SK-N-SH (cell line): ENCODE measurements at regions not wholly inside any gene's neighbourhood (a gene's known extent, or its start where the extent isn't known, plus 50 kb on each side); places are given as distances from the start of the nearest gene placed in this dataset.

Source experiments
- CTCF ChIA-PET: fragments of 300-600, 350-600 bp; formaldehyde crosslinking; extraction: SDS; loops from one replicate; lab custom pipeline; 2021; lab: Yijun Ruan, JAX
- POLR2A ChIA-PET: fragments of 350-600 bp; sonication (Branson Sonifier 250); formaldehyde crosslinking; extraction: SDS; loops from one replicate; lab custom pipeline; 2020; ENCODE audit warnings: antibody characterized with exemption, inconsistent platforms; lab: Yijun Ruan, JAX
- DNase-seq: peaks from one replicate; pipeline ENCODE4 v3.0.0; 2012
- H2AFZ ChIP-seq: fragments of 200-600 bp; sonication (generic); 2 replicates; pipeline ENCODE4 v1.8.1; 2016; ENCODE audit warnings: antibody characterized with exemption, mild to moderate bottlenecking, low read depth
- H3F3A ChIP-seq: fragments of 200-600 bp; sonication (generic); replicated peaks from 2 replicates; pipeline ENCODE3; 2016; ENCODE audit warnings: antibody characterized with exemption, mild to moderate bottlenecking; ENCODE audit not compliant: insufficient read depth
- H3K27ac ChIP-seq, 2 experiments: fragments of 200-500 bp in 1 of 2; fragments of 200-600 bp in 1 of 2; sonication (Bioruptor generic) in 1 of 2; sonication (generic), shearing (Covaris generic) in 1 of 2; 2 replicates each; pipeline versions ENCODE4 v1.5.1 to v1.6.1; 2014 to 2016; ENCODE audit warnings: low read depth in 2 of 2, inconsistent platforms in 1 of 2, low read length in 1 of 2, mild to moderate bottlenecking in 1 of 2, mixed read lengths in 1 of 2
- H3K27me3 ChIP-seq: fragments of 200-600 bp; sonication (generic), shearing (Covaris generic); 2 replicates; pipeline ENCODE4 v1.6.1; 2016; ENCODE audit warnings: mixed run types; ENCODE audit not compliant: insufficient read depth
- H3K36me3 ChIP-seq, 2 experiments: fragments of 200-500 bp in 1 of 2; fragments of 200-600 bp in 1 of 2; sonication (Bioruptor generic) in 1 of 2; sonication (generic) in 1 of 2; replicated peaks in 1 of 2; 2 replicates each; pipeline versions ENCODE3 to v1.5.1; 2014 to 2016; ENCODE audit warnings: low read length in 1 of 2, mild to moderate bottlenecking in 1 of 2; ENCODE audit not compliant: insufficient read depth in 2 of 2, control insufficient read depth in 1 of 2
- H3K4me1 ChIP-seq, 2 experiments: fragments of 200-500 bp in 1 of 2; fragments of 200-600 bp in 1 of 2; sonication (Bioruptor generic) in 1 of 2; sonication (generic), shearing (Covaris generic) in 1 of 2; 2 replicates each; pipeline versions ENCODE4 v1.5.1 to v1.6.1; 2014 to 2016; ENCODE audit warnings: low read depth in 1 of 2, low read length in 1 of 2, mixed run types in 1 of 2; ENCODE audit not compliant: insufficient read depth in 2 of 2, control insufficient read depth in 1 of 2
- H3K4me2 ChIP-seq: fragments of 200-600 bp; sonication (generic), shearing (Covaris generic); 2 replicates; pipeline ENCODE4 v1.6.1; 2017; ENCODE audit warnings: mixed run types
- H3K4me3 ChIP-seq, 2 experiments: fragments of 200-500 bp in 1 of 2; fragments of 200-600 bp in 1 of 2; sonication (Bioruptor generic) in 1 of 2; sonication (generic), shearing (Covaris generic) in 1 of 2; 2 replicates each; pipeline versions ENCODE4 v1.5.1 to v1.8.1; 2014 to 2016; ENCODE audit warnings: low read depth in 2 of 2, inconsistent platforms in 1 of 2, low read length in 1 of 2, mild to moderate bottlenecking in 1 of 2, mixed read lengths in 1 of 2, moderate library complexity in 1 of 2
- H3K79me2 ChIP-seq: fragments of 200-600 bp; sonication (generic); 2 replicates; pipeline ENCODE4 v1.8.1; 2017; ENCODE audit warnings: mild to moderate bottlenecking; ENCODE audit not compliant: insufficient read depth
- H3K9ac ChIP-seq: fragments of 200-600 bp; sonication (generic); 2 replicates; pipeline ENCODE4 v1.6.1; 2017; ENCODE audit warnings: mixed run types
- H3K9me2 ChIP-seq: fragments of 200-600 bp; sonication (generic); 2 replicates; pipeline ENCODE4 v1.6.1; 2017; ENCODE audit warnings: mixed run types
- H3K9me3 ChIP-seq: fragments of 200-600 bp; sonication (generic); 2 replicates; pipeline ENCODE4 v1.6.1; 2017; ENCODE audit warnings: mixed run types, mild to moderate bottlenecking, moderate library complexity
- H4K20me1 ChIP-seq: fragments of 200-600 bp; sonication (generic); 2 replicates; pipeline ENCODE4 v1.6.1; 2017; ENCODE audit warnings: mild to moderate bottlenecking, mixed run types; ENCODE audit not compliant: insufficient read depth
- GATA2 ChIP-seq: sonication (generic); formaldehyde crosslinking; IDR thresholded peaks from 2 replicates; pipeline ENCODE4 v1.5.0; 2020; ENCODE audit warnings: mild to moderate bottlenecking, missing genetic modification reagents
- JUND ChIP-seq: IDR thresholded peaks from 2 replicates; pipeline ENCODE4 v1.4.0; 2012
- PBX3 ChIP-seq: IDR thresholded peaks from 2 replicates; pipeline ENCODE4; 2012
- TAF1 ChIP-seq: IDR thresholded peaks from 2 replicates; pipeline ENCODE4 v1.6.1; 2012; ENCODE audit warnings: low read depth, mild to moderate bottlenecking, low read length, moderate library complexity, borderline replicate concordance
- USF1 ChIP-seq: IDR thresholded peaks from 2 replicates; pipeline ENCODE4 v1.4.0; 2012; ENCODE audit warnings: low read depth, borderline replicate concordance
- YY1 ChIP-seq: IDR thresholded peaks from 2 replicates; pipeline ENCODE4 v1.4.0; 2012; ENCODE audit warnings: low read depth, mild to moderate bottlenecking
- WGBS: methylation state at CpG from one replicate; pipeline ENCODE4 v1.1.6; 2017; ENCODE audit warnings: low lambda C conversion rate; 5-methylcytosine and 5-hydroxymethylcytosine counted together

GRCh38 chr9:30796764-30797163, 1587.7 kb upstream of the ACO1 start:
- 77% methylated on average over 1 of the region's 1 CpG for WGBS
- Histone ChIP-seq H3K9ac (no peak overlapping the region), H4K20me1 (no peaks in the 10 kb centered on the region), H3F3A (no peaks in the 10 kb centered on the region), H3K4me2 (no peak overlapping the region), H3K36me3 (no peaks in the 10 kb centered on the region), H3K27ac (no peak overlapping the region), H3K79me2 (no peaks in the 10 kb centered on the region), H3K4me1 (no peaks in the 10 kb centered on the region), H2AFZ (no peak overlapping the region), H3K27me3 (no peaks in the 10 kb centered on the region), H3K4me3 (no peak overlapping the region), H3K9me3 (no peaks in the 10 kb centered on the region), H3K9me2 (no peaks in the 10 kb centered on the region)
- no peak for TF ChIP-seq PBX3
- TF ChIP-seq GATA2 (CRISPR knock-in tag) = no peak
- TF ChIP-seq USF1 = no peak
- no peak for TF ChIP-seq JUND
- DNase-seq = no peak
- ChIA-PET POLR2A (no interaction called here), CTCF (no interaction called here)

GRCh38 chr9:30799527-30800101, 1584.8 kb upstream of the ACO1 start:
- Histone ChIP-seq H3K36me3 (no peaks in the 10 kb centered on the region), H3K9ac (no peak overlapping the region), H3K79me2 (no peaks in the 10 kb centered on the region), H3K27me3 (no peaks in the 10 kb centered on the region), H4K20me1 (no peaks in the 10 kb centered on the region), H3K9me2 (no peaks in the 10 kb centered on the region), H3K4me1 (no peaks in the 10 kb centered on the region), H3K27ac (no peak overlapping the region), H3K9me3 (no peaks in the 10 kb centered on the region), H3F3A (no peaks in the 10 kb centered on the region), H3K4me3 (no peak overlapping the region), H2AFZ (no peak overlapping the region), H3K4me2 (no peak overlapping the region)
- no peak for DNase-seq
- ChIA-PET POLR2A (no interaction called here), CTCF (no interaction called here)
- no peak for TF ChIP-seq YY1
- TF ChIP-seq USF1 = no peak
- WGBS = 82% methylated on average over 18 of the region's 21 CpGs

GRCh38 chr9:30800421-30800820, 1584.0 kb upstream of the ACO1 start:
- no peaks in the 10 kb centered on the region for H3K36me3 ChIP-seq
- CTCF ChIA-PET = no interaction called here
- H3K4me3 ChIP-seq = no peak overlapping the region
- H3K79me2 ChIP-seq = no peaks in the 10 kb centered on the region
- no peaks in the 10 kb centered on the region for H3K4me1 ChIP-seq
- no peak overlapping the region for H2AFZ ChIP-seq
- H3K27me3 ChIP-seq = no peaks in the 10 kb centered on the region
- no peak overlapping the region for H3K27ac ChIP-seq
- H3F3A ChIP-seq = no peaks in the 10 kb centered on the region
- no peaks in the 10 kb centered on the region for H3K9me2 ChIP-seq
- POLR2A ChIA-PET = no interaction called here
- no peak for DNase-seq
- no peak overlapping the region for H3K9ac ChIP-seq
- H4K20me1 ChIP-seq = no peaks in the 10 kb centered on the region
- no peak for TF ChIP-seq TAF1
- no peak for TF ChIP-seq YY1
- 69% methylated on average over 11 of the region's 14 CpGs for WGBS
- no peak overlapping the region for H3K4me2 ChIP-seq
- H3K9me3 ChIP-seq = no peaks in the 10 kb centered on the region
